OCI-LY3 (cell line): ENCODE measurements at regions not wholly inside any gene's neighbourhood (a gene's known extent, or its start where the extent isn't known, plus 50 kb on each side); places are given as distances from the start of the nearest gene placed in this dataset.

Source experiments
- EZH2phosphoT487 ChIP-seq: fragments of 200-600 bp; shearing (Covaris generic); IDR thresholded peaks from 2 replicates; pipeline ENCODE4 v1.6.1; 2018; ENCODE audit warnings: antibody characterized with exemption, mixed run types, low read depth
- TF ChIP-seq, protein P1 (sequence below): fragments of 200-600, 300-600 bp; sonication (generic); IDR thresholded peaks from 2 replicates; pipeline ENCODE4 v1.5.1; 2014; ENCODE audit warnings: antibody characterized with exemption, low read length, low read depth

DNA sequence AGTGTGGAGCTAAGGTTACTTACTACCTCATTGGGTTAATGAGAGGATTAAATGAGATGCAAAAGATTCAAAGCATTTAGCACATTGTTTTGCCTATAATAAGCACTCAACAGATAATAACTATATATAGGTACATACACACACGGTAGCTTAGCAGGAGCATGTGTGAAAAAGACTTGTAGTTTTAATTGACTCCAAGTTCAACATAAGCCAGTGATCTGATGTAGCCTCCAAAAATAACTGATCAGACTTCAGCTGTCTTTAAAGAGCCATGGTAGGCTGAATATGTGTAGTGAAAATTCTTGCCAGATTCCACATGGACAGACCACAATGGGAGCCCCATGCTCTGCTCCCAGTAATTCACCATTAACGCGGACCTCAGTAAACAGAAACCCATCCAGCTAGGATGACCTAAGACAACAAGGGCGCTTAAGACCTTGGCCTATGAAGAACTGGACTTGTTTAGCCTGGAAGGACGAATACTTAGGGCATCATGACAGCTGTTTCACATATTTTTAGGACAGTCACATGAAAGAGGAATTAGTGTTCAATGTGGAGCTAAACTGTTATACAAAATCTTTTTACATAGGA lies 115.1 kb upstream of the ZNF366 start:
- TF ChIP-seq, protein P1, sequence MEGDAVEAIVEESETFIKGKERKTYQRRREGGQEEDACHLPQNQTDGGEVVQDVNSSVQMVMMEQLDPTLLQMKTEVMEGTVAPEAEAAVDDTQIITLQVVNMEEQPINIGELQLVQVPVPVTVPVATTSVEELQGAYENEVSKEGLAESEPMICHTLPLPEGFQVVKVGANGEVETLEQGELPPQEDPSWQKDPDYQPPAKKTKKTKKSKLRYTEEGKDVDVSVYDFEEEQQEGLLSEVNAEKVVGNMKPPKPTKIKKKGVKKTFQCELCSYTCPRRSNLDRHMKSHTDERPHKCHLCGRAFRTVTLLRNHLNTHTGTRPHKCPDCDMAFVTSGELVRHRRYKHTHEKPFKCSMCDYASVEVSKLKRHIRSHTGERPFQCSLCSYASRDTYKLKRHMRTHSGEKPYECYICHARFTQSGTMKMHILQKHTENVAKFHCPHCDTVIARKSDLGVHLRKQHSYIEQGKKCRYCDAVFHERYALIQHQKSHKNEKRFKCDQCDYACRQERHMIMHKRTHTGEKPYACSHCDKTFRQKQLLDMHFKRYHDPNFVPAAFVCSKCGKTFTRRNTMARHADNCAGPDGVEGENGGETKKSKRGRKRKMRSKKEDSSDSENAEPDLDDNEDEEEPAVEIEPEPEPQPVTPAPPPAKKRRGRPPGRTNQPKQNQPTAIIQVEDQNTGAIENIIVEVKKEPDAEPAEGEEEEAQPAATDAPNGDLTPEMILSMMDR: no peak
- TF ChIP-seq EZH2phosphoT487: no peak
